DND-41 (cell line): ENCODE measurements at regions not wholly inside any gene's neighbourhood (a gene's known extent, or its start where the extent isn't known, plus 50 kb on each side); places are given as distances from the start of the nearest gene placed in this dataset.

ENCODE experiments used
- CTCF ChIP-seq: IDR thresholded peaks from 2 replicates; pipeline ENCODE4 v1.5.1; 2012; ENCODE audit warnings: borderline replicate concordance, low read length, moderate library complexity, mild to moderate bottlenecking; ENCODE audit not compliant: poor library complexity, severe bottlenecking; ENCODE audit errors: extremely low read depth
- EZH2 ChIP-seq: IDR thresholded peaks from 3 replicates; pipeline ENCODE4 v1.6.1; 2012; ENCODE audit warnings: borderline replicate concordance, low read depth, mild to moderate bottlenecking, moderate library complexity, low read length, inconsistent platforms; ENCODE audit not compliant: severe bottlenecking

DNA sequence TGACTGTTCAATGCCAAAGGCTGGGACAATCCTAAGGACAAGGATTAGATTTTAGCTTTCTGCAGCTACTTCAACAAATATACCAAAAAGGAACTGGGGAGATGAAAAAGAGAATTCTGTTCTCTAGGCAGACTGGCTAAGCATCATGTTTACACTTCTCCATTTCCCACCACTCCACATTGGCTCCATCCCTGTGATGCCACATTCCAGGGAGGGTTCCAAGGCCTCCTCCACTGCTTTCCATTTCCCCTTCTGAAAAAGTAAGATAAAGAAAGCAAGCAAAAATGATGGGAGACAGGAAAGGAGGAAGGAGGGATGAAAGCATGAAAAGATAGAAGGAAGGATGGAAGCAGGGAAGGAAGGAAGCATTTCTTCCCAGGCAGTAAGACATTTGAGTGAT, 315.8 kb downstream of the BLID start:
- no peak for TF ChIP-seq CTCF
- TF ChIP-seq EZH2 = no peak
